ENCODE measurements at regions not wholly inside any gene's neighbourhood (a gene's known extent, or its start where the extent isn't known, plus 50 kb on each side); places are given as distances from the start of the nearest gene placed in this dataset.

DNA sequence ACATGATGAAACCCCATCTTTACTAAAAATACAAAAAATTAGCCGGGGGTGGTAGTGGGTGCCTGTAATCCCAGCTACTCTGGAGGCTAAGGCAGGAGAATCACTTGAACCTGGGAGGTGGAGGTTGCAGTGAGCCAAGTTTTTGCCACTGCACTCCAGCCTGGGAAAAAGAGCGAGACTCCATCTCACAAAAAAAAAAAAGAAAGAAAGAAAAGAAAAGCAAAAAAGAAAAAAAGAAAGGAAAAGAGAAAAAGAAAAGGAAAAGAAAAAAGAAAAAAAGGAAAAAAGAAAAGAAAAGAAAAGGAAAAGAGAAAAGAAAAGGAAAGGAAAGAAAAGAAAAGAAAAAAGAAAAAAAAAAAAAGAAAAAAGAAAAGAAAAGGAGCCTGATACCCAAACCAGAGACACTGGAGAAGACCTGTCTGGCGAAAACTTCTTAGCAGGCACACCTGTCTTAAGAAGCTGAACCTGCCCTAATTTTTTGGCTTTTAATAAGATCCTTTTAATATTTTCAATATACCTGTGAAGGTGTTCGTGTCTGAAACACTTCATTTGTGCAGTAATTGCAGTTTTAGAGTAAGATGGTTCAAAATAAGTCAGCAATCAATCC lies 164.7 kb upstream of the IRX2 start:
- TF ChIP-seq MLX (CRISPR knock-in tag; conservative IDR thresholded peaks at IDR 0.05) (no peak), PTBP1 (IDR thresholded peaks at IDR 0.05; ENCODE audit: low read depth, low read length) (no peak), ZNF644 (tag; IDR thresholded peaks at IDR 0.05; ENCODE audit: low read depth) (no peak), FOXA1 (IDR thresholded peaks at IDR 0.05; ENCODE audit: borderline replicate concordance) (no peak), TRIM24 (IDR thresholded peaks at IDR 0.05) (no peak), SRSF7 (optimal IDR thresholded peaks at IDR 0.05; ENCODE audit: low read depth, low read length) (no peak), EGR1 (conservative IDR thresholded peaks at IDR 0.05) (no peak), TAF1 (IDR thresholded peaks at IDR 0.05; ENCODE audit: control insufficient read depth, extremely low read depth, insufficient read depth, low read length, severe bottlenecking) (no peak), ZNF512 (tag; IDR thresholded peaks at IDR 0.05) (peak; percentile 90), ZNF785 (CRISPR knock-in tag; IDR thresholded peaks at IDR 0.05) (no peak)
- TF ChIP-seq, protein P1, sequence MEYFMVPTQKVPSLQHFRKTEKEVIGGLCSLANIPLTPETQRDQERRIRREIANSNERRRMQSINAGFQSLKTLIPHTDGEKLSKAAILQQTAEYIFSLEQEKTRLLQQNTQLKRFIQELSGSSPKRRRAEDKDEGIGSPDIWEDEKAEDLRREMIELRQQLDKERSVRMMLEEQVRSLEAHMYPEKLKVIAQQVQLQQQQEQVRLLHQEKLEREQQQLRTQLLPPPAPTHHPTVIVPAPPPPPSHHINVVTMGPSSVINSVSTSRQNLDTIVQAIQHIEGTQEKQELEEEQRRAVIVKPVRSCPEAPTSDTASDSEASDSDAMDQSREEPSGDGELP (CRISPR knock-in tag; IDR thresholded peaks at IDR 0.05; ENCODE audit: borderline replicate concordance) = no peak
- TF ChIP-seq, protein P2, sequence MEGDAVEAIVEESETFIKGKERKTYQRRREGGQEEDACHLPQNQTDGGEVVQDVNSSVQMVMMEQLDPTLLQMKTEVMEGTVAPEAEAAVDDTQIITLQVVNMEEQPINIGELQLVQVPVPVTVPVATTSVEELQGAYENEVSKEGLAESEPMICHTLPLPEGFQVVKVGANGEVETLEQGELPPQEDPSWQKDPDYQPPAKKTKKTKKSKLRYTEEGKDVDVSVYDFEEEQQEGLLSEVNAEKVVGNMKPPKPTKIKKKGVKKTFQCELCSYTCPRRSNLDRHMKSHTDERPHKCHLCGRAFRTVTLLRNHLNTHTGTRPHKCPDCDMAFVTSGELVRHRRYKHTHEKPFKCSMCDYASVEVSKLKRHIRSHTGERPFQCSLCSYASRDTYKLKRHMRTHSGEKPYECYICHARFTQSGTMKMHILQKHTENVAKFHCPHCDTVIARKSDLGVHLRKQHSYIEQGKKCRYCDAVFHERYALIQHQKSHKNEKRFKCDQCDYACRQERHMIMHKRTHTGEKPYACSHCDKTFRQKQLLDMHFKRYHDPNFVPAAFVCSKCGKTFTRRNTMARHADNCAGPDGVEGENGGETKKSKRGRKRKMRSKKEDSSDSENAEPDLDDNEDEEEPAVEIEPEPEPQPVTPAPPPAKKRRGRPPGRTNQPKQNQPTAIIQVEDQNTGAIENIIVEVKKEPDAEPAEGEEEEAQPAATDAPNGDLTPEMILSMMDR (IDR thresholded peaks at IDR 0.05 in 2 of 3, conservative IDR thresholded peaks at IDR 0.05 in 1 of 3; ENCODE audit: insufficient read depth in 2 of 3, low read depth in 1 of 3, low read length in 3 of 3) = no peak
